Amniotic epithelial cell (primary cell): ENCODE measurements at regions not wholly inside any gene's neighbourhood (a gene's known extent, or its start where the extent isn't known, plus 50 kb on each side); places are given as distances from the start of the nearest gene placed in this dataset.
A peak's percentile ranks its signal among the peaks of the same experiment; 100 is the strongest.

Experiments
- DNase-seq: peaks from one replicate; pipeline ENCODE4 v3.0.0-alpha.2; 2010; ENCODE audit warnings: low read depth

- no peak for DNase-seq
These were observed 83.6 kb upstream of the PPARA start for GRCh38 chr22:46066691-46067090.

GRCh38 chr22:46067159-46068111 is 82.9 kb upstream of the PPARA start:
- DNase-seq = no peak

- DNase-seq = no peak
These were observed 82.1 kb upstream of the PPARA start for GRCh38 chr22:46068181-46068592.

- peak; percentile 28 for DNase-seq
These were observed 81.5 kb upstream of the PPARA start for GRCh38 chr22:46068593-46069491.

GRCh38 chr22:46069521-46070214 is 80.7 kb upstream of the PPARA start:
- DNase-seq = peak; percentile 73

GRCh38 chr22:46070215-46070802 is 80.0 kb upstream of the PPARA start:
- DNase-seq = peak; percentile 43

- peak; percentile 41 for DNase-seq
These were observed 79.4 kb upstream of the PPARA start for GRCh38 chr22:46070803-46071450.

- peak; percentile 88 for DNase-seq
These were observed 78.7 kb upstream of the PPARA start for GRCh38 chr22:46071451-46072109.

- DNase-seq = peak; percentile 44
These were observed 78.0 kb upstream of the PPARA start for GRCh38 chr22:46072110-46072881.

- DNase-seq = no peak
These were observed 77.2 kb upstream of the PPARA start for GRCh38 chr22:46072981-46073682.

GRCh38 chr22:46073683-46074504 is 76.4 kb upstream of the PPARA start:
- peak; percentile 31 for DNase-seq

GRCh38 chr22:46074771-46075551 is 75.4 kb upstream of the PPARA start:
- no peak for DNase-seq

- no peak for DNase-seq
These were observed 74.4 kb upstream of the PPARA start for GRCh38 chr22:46075764-46076531.

- no peak for DNase-seq
These were observed 73.5 kb upstream of the PPARA start for GRCh38 chr22:46076651-46077339.

- no peak for DNase-seq
These were observed 72.6 kb upstream of the PPARA start for GRCh38 chr22:46077669-46078099.
